ENCODE measurements at regions not wholly inside any gene's neighbourhood (a gene's known extent, or its start where the extent isn't known, plus 50 kb on each side); places are given as distances from the start of the nearest gene placed in this dataset.

- no peaks in the 10 kb centered on the region for H3K36me3 Mint-ChIP-seq
- TF ChIP-seq CTCF (IDR thresholded peaks at IDR 0.05): no peak
- peaks cover 6 to 8% of the 10 kb centered on the region in 2 donors for H3K9me3 Mint-ChIP-seq
- Histone ChIP-seq H3K4me3 (ENCODE audit: low read length) (no peak overlapping the region), H3K4me1 (ENCODE audit: control insufficient read depth, insufficient read depth, low read length) (no peaks in the 10 kb centered on the region), H3K9me3 (ENCODE audit: control insufficient read depth, insufficient read depth, low read length) (no peaks in the 10 kb centered on the region), H3K27me3 (ENCODE audit: control insufficient read depth, insufficient read depth, low read length) (no peaks in the 10 kb centered on the region), H3K36me3 (ENCODE audit: control insufficient read depth, insufficient read depth, low read length) (no peaks in the 10 kb centered on the region), H3K27ac (ENCODE audit: low read length) (no peak overlapping the region)
- WGBS (ENCODE audit: insufficient coverage): 78% methylated on average over 1 of the region's 1 CpG
- no peaks in the 10 kb centered on the region for H3K27me3 Mint-ChIP-seq (ENCODE audit: low read depth in 2 of 2)
- ATAC-seq (no peak), DNase-seq (no peak)
- no peak overlapping the region for H3K4me3 Mint-ChIP-seq
- H3K4me1 Mint-ChIP-seq: no peaks in the 10 kb centered on the region
- intact Hi-C loops (cut with micrococcal nuclease): no loop called here
- H3K27ac Mint-ChIP-seq: no peak overlapping the region
These were observed 154.5 kb downstream of the GASK1B start for GRCh38 chr4:158018221-158018830.

GRCh38 chr4:158016511-158016910 is 156.3 kb downstream of the GASK1B start:
- no CpG with 5 or more reads among the region's 1 CpG for WGBS (ENCODE audit: insufficient coverage)
- no peak overlapping the region for H3K4me3 ChIP-seq (ENCODE audit: low read length)
- no peaks in the 10 kb centered on the region for H3K9me3 ChIP-seq (ENCODE audit: control insufficient read depth, insufficient read depth, low read length)
- H3K27me3 Mint-ChIP-seq (ENCODE audit: low read depth in 2 of 2): no peaks in the 10 kb centered on the region
- H3K27ac ChIP-seq (ENCODE audit: low read length): no peak overlapping the region
- no peaks in the 10 kb centered on the region for H3K4me1 Mint-ChIP-seq
- H3K27me3 ChIP-seq (ENCODE audit: control insufficient read depth, insufficient read depth, low read length): no peaks in the 10 kb centered on the region
- ATAC-seq (no peak), DNase-seq (no peak)
- TF ChIP-seq CTCF (IDR thresholded peaks at IDR 0.05): no peak
- H3K4me3 Mint-ChIP-seq: no peak overlapping the region
- no peak overlapping the region for H3K27ac Mint-ChIP-seq
- H3K36me3 ChIP-seq (ENCODE audit: control insufficient read depth, insufficient read depth, low read length): no peaks in the 10 kb centered on the region
- intact Hi-C loops (cut with micrococcal nuclease): no loop called here
- H3K4me1 ChIP-seq (ENCODE audit: control insufficient read depth, insufficient read depth, low read length): no peaks in the 10 kb centered on the region
- no peaks in the 10 kb centered on the region for H3K36me3 Mint-ChIP-seq
- peaks cover 6 to 8% of the 10 kb centered on the region in 2 donors for H3K9me3 Mint-ChIP-seq

- Histone ChIP-seq H3K9me3 (ENCODE audit: control insufficient read depth, insufficient read depth, low read length) (no peaks in the 10 kb centered on the region), H3K27me3 (ENCODE audit: control insufficient read depth, insufficient read depth, low read length) (no peaks in the 10 kb centered on the region), H3K4me1 (ENCODE audit: control insufficient read depth, insufficient read depth, low read length) (no peaks in the 10 kb centered on the region), H3K27ac (ENCODE audit: low read length) (no peak overlapping the region), H3K36me3 (ENCODE audit: control insufficient read depth, insufficient read depth, low read length) (no peaks in the 10 kb centered on the region), H3K4me3 (ENCODE audit: low read length) (no peak overlapping the region)
- no peak for TF ChIP-seq CTCF (IDR thresholded peaks at IDR 0.05)
- no peak for ATAC-seq
- intact Hi-C loops (cut with micrococcal nuclease): no loop called here
- Mint-ChIP-seq H3K36me3 (no peaks in the 10 kb centered on the region), H3K4me1 (no peaks in the 10 kb centered on the region), H3K27ac (no peak overlapping the region), H3K4me3 (no peak overlapping the region), H3K9me3 (peaks cover 6 to 8% of the 10 kb centered on the region in 2 donors), H3K27me3 (ENCODE audit: low read depth in 2 of 2) (no peaks in the 10 kb centered on the region)
- WGBS (ENCODE audit: insufficient coverage): 84% methylated on average over 2 of the region's 3 CpGs
- no peak for DNase-seq
These were observed 157.6 kb downstream of the GASK1B start for GRCh38 chr4:158015241-158015640.

- ATAC-seq: no peak
- H3K4me3 Mint-ChIP-seq: no peak overlapping the region
These were observed 159.0 kb downstream of the GASK1B start for GRCh38 chr4:158013858-158014257.

More at GRCh38 chr4:158013858-158014257, 159.0 kb downstream of the GASK1B start:
- intact Hi-C loops (cut with micrococcal nuclease): no loop called here
- Histone ChIP-seq H3K4me3 (ENCODE audit: low read length) (no peak overlapping the region), H3K36me3 (ENCODE audit: control insufficient read depth, insufficient read depth, low read length) (no peaks in the 10 kb centered on the region), H3K27ac (ENCODE audit: low read length) (no peak overlapping the region), H3K9me3 (ENCODE audit: control insufficient read depth, insufficient read depth, low read length) (no peaks in the 10 kb centered on the region), H3K27me3 (ENCODE audit: control insufficient read depth, insufficient read depth, low read length) (no peaks in the 10 kb centered on the region), H3K4me1 (ENCODE audit: control insufficient read depth, insufficient read depth, low read length) (no peaks in the 10 kb centered on the region)
- TF ChIP-seq CTCF (IDR thresholded peaks at IDR 0.05): no peak
- no peaks in the 10 kb centered on the region for H3K36me3 Mint-ChIP-seq
- H3K27me3 Mint-ChIP-seq (ENCODE audit: low read depth in 2 of 2): no peaks in the 10 kb centered on the region
- H3K4me1 Mint-ChIP-seq: no peaks in the 10 kb centered on the region
- peaks cover 6 to 10% of the 10 kb centered on the region in 2 donors for H3K9me3 Mint-ChIP-seq
- no peak overlapping the region for H3K27ac Mint-ChIP-seq
- no peak for DNase-seq
